HG02571 (cell line): ENCODE measurements at regions not wholly inside any gene's neighbourhood (a gene's known extent, or its start where the extent isn't known, plus 50 kb on each side); places are given as distances from the start of the nearest gene placed in this dataset.

ENCODE experiments used
- ATAC-seq: cut with Tn5 transposase; IDR thresholded peaks from one replicate; pipeline ENCODE4 v1.9.1; 2021; ENCODE audit warnings: mild to moderate bottlenecking, moderate library complexity; ENCODE audit not compliant: unreplicated experiment

- no peak for ATAC-seq
Measured at GRCh38 chr6:129920103-129920798, 59.1 kb upstream of the TMEM244 start.

GRCh38 chr6:129911732-129912131, 50.6 kb upstream of the TMEM244 start:
- no peak for ATAC-seq
